Upper lobe of left lung (tissue), 4 donors: ENCODE measurements at regions not wholly inside any gene's neighbourhood (a gene's known extent, or its start where the extent isn't known, plus 50 kb on each side); places are given as distances from the start of the nearest gene placed in this dataset.

Experiments
- EP300 ChIP-seq, 4 donors: sonication (generic); formaldehyde crosslinking; IDR thresholded peaks; one replicate each; pipeline ENCODE4 v1.5.1; 2017; ENCODE audit warnings: antibody characterized with exemption in 4 of 4, control low read depth in 2 of 4
- TF ChIP-seq, protein P1 (sequence below), 6 experiments: fragments of 450-650 bp in 4 of 6; fragments of 200-600 bp in 2 of 6; sonication (generic) in 2 of 6; IDR thresholded peaks; one replicate each; pipeline ENCODE4 v1.5.1; 2016 to 2019; ENCODE audit warnings: antibody characterized with exemption in 6 of 6

DNA sequence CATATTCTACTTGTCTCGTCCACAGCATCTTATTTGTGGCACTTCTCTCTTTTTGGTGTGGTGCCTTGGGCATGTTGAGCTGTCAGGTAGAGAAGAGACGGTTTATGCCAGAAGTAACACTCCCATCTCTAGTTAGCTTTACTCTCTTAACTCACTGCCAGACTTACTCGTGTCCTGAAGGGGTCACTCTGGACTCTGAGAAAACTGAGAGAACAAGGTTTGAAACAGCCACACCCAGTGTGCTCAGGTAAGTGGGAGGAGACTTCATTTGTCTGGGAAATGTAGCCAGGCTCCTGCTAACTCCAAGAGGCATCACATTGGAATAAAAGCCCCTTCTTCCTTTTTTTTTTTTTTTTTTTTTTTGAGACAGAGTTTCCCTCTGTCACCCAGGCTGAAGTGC is 360.8 kb downstream of the QKI start:
- TF ChIP-seq, protein P1, sequence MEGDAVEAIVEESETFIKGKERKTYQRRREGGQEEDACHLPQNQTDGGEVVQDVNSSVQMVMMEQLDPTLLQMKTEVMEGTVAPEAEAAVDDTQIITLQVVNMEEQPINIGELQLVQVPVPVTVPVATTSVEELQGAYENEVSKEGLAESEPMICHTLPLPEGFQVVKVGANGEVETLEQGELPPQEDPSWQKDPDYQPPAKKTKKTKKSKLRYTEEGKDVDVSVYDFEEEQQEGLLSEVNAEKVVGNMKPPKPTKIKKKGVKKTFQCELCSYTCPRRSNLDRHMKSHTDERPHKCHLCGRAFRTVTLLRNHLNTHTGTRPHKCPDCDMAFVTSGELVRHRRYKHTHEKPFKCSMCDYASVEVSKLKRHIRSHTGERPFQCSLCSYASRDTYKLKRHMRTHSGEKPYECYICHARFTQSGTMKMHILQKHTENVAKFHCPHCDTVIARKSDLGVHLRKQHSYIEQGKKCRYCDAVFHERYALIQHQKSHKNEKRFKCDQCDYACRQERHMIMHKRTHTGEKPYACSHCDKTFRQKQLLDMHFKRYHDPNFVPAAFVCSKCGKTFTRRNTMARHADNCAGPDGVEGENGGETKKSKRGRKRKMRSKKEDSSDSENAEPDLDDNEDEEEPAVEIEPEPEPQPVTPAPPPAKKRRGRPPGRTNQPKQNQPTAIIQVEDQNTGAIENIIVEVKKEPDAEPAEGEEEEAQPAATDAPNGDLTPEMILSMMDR (IDR thresholded peaks at IDR 0.05), result no peak
- no peak for TF ChIP-seq EP300 (IDR thresholded peaks at IDR 0.05)
